ENCODE measurements at regions not wholly inside any gene's neighbourhood (a gene's known extent, or its start where the extent isn't known, plus 50 kb on each side); places are given as distances from the start of the nearest gene placed in this dataset.

DNA sequence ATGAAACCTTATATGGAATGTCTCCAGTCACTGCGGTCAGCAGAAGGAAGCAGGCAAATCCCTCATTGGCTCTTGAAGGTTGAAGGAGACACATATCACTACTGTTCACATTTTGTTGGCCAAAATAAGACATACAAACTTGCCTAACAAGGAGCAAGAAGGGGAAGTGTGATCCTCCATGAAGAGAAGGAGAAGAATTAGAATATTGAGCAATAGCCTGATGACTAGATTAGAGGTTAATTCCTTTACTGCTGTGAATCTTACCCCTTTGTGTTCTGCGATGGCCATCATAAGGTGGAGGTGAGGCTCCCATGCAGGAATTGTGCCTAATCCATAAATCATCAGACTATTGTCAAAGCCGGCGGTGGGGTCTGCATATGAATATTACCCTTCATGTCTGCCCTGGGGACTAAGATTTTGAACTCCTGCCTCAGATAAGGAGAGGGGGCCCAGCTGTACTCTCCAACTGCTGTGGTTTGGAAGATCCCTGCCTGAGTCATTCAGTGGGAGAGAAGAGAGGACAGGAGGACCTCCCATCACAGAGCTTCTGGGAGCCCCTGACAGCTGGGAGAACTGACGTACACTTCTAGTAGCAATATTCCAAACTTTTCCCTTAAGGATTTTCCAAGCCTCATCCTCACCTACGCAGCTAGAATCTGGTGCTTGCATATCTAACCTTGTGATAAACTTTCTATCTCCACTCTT lies 398.5 kb downstream of the REEP3 start:
- WGBS, 2 donors: 77 to 81% methylated on average over 6 of the region's 6 CpGs
- Histone ChIP-seq H3K4me1 (no peaks in the 10 kb centered on the region), H3K36me3 (replicated peaks in 1 of 2; ENCODE audit: insufficient read depth in 1 of 2, low read depth in 2 of 2) (no peaks in the 10 kb centered on the region), H3K4me3 (no peak overlapping the region), H3K9me3 (no peaks in the 10 kb centered on the region), H3K27me3 (no peaks in the 10 kb centered on the region), H3K27ac (no peak overlapping the region)
- intact Hi-C loops (cut with DNase I): no loop called here
- ATAC-seq (no peak), DNase-seq (no peak)
- no peak for TF ChIP-seq POLR2A (IDR thresholded peaks at IDR 0.05)
- TF ChIP-seq, protein P1, sequence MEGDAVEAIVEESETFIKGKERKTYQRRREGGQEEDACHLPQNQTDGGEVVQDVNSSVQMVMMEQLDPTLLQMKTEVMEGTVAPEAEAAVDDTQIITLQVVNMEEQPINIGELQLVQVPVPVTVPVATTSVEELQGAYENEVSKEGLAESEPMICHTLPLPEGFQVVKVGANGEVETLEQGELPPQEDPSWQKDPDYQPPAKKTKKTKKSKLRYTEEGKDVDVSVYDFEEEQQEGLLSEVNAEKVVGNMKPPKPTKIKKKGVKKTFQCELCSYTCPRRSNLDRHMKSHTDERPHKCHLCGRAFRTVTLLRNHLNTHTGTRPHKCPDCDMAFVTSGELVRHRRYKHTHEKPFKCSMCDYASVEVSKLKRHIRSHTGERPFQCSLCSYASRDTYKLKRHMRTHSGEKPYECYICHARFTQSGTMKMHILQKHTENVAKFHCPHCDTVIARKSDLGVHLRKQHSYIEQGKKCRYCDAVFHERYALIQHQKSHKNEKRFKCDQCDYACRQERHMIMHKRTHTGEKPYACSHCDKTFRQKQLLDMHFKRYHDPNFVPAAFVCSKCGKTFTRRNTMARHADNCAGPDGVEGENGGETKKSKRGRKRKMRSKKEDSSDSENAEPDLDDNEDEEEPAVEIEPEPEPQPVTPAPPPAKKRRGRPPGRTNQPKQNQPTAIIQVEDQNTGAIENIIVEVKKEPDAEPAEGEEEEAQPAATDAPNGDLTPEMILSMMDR (IDR thresholded peaks at IDR 0.05): no peak

DNA sequence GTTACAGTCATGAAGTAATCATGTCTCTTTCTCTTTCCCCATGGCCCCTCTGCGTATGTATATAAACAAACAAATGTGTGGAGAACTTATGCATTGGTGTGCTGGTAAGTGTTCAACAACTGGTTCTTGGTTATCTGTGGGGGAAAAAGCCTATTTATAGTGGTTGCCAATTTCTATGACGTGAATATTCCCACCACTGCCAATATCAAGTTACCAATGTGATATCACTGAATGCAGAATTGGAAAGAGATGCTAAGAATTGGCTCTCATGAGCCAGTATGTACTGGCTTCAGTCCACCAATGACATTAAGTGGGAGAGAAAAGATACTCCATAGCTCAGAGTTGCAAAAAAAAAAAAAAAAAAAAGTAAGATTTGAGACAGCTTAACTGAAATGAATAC lies 399.7 kb downstream of the REEP3 start:
- Histone ChIP-seq H3K4me1 (no peaks in the 10 kb centered on the region), H3K27me3 (no peaks in the 10 kb centered on the region), H3K27ac (no peak overlapping the region), H3K4me3 (no peak overlapping the region), H3K9me3 (no peaks in the 10 kb centered on the region), H3K36me3 (replicated peaks in 1 of 2; ENCODE audit: insufficient read depth in 1 of 2, low read depth in 2 of 2) (no peaks in the 10 kb centered on the region)
- DNase-seq (no peak), ATAC-seq (no peak)
- TF ChIP-seq POLR2A (IDR thresholded peaks at IDR 0.05): no peak
- TF ChIP-seq, protein P1 (IDR thresholded peaks at IDR 0.05): no peak
- 10 to 72% methylated on average over 2 of the region's 2 CpGs for WGBS, 2 donors
- intact Hi-C loops (cut with DNase I): no loop called here

DNA sequence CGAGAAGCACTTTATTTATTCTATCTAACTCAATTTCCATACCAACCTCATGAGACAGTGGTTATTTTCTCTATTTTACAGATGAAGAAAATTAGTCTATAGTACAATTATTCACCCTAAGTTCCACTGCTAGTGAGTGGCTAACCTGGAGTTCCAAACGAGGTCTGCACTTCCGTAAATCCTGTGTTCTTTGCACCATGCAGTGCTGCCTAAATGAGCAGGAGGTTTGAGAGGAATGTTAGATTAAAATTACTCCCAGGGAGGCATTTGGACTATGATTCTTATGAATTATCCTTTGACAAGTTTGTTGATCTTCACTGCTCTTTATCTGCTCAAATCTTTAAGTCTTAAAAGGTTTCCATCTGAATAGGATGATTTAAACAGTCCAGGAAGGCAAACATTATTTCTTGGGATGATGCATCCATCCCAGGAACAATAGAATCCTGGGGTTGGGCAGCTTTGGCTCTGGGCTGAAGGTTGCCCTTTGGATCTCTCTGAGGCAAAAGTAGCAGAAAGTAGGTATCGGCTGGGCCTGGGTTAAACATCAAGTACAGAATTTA lies 400.8 kb downstream of the REEP3 start:
- no peaks in the 10 kb centered on the region for H3K9me3 ChIP-seq
- ATAC-seq (no peak), DNase-seq (no peak)
- H3K27ac ChIP-seq: peak overlapping the region in 2 of 4 donors; percentile 12 to 32
- H3K4me1 ChIP-seq: no peaks in the 10 kb centered on the region
- intact Hi-C loops (cut with DNase I): no loop called here
- H3K36me3 ChIP-seq (replicated peaks in 1 of 2; ENCODE audit: insufficient read depth in 1 of 2, low read depth in 2 of 2): no peaks in the 10 kb centered on the region
- H3K27me3 ChIP-seq: no peaks in the 10 kb centered on the region
- TF ChIP-seq, protein P1 (IDR thresholded peaks at IDR 0.05): no peak
- TF ChIP-seq POLR2A (IDR thresholded peaks at IDR 0.05): no peak
- H3K4me3 ChIP-seq: no peak overlapping the region
- WGBS, 2 donors: 48 to 52% methylated on average over 4 of the region's 4 CpGs

DNA sequence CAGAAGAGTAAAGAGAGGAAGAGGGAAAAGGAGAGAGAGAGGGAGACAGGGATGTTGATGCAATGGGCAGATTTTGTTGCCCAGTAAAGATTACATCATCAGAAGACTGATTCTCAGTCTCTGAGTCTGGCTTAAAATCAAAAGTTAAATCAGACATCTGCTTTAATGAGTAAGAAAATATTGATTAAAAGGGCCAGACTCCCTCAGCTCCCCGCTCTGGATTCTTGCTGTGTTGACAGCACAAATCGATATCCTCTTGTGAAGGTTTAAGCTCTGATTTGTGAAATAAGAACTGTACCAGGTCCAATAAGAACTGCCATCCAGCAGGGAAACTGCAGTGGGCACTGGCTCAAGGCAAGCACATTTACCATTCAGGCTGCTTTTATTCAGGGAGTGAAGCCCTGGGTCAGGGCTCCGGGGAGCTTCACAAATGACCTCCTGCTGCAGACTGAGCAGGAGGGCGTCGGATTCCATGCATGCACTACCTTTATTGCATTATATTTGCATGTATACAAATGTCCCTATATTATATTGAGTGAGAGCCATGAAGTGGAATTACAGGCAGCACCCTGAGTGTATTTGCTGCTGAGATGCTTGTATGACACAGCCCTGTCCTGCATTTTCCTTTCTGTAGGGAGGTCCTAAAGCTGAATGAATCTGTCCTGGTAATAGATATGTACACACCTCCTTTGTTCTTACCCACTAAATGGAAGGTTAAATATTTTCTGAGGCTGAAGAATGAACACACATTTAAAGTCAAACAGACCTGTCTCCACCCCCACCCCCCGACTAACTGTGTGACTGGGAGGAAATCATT lies 401.5 kb downstream of the REEP3 start:
- H3K4me1 ChIP-seq: no peaks in the 10 kb centered on the region
- DNase-seq (peak in 2 of 4 donors; percentile 6 to 25), ATAC-seq (peak; percentile 79)
- intact Hi-C loops (cut with DNase I): no loop called here
- H3K36me3 ChIP-seq (replicated peaks in 1 of 2; ENCODE audit: insufficient read depth in 1 of 2, low read depth in 2 of 2): no peaks in the 10 kb centered on the region
- no peak for TF ChIP-seq POLR2A (IDR thresholded peaks at IDR 0.05)
- TF ChIP-seq, protein P1 (IDR thresholded peaks at IDR 0.05): no peak
- no peaks in the 10 kb centered on the region for H3K9me3 ChIP-seq
- no peaks in the 10 kb centered on the region for H3K27me3 ChIP-seq
- peak overlapping the region in 1 of 4 donors; percentile 24 for H3K27ac ChIP-seq
- H3K4me3 ChIP-seq: no peak overlapping the region
- WGBS, 2 donors: 9 to 27% methylated on average over 6 of the region's 6 CpGs

Measured in body of pancreas (tissue), 4 donors.